GM23338 (cell line): ENCODE measurements at regions not wholly inside any gene's neighbourhood (a gene's known extent, or its start where the extent isn't known, plus 50 kb on each side); places are given as distances from the start of the nearest gene placed in this dataset.

Source experiments
- ATAC-seq: fragments of 200-7000 bp; cut with Tn5 transposase; 3 replicates; pipeline ENCODE4 v1.9.1; 2020
- DNase-seq: peaks from one replicate; pipeline ENCODE4 v3.0.0-alpha.2; 2015; ENCODE audit warnings: low spot score
- H2AFZ ChIP-seq: fragments of 200-600 bp; sonication (generic); 2 replicates; pipeline ENCODE4 v1.8.0; 2016; ENCODE audit warnings: antibody characterized with exemption, mild to moderate bottlenecking, moderate library complexity
- H3F3A ChIP-seq: fragments of 200-600 bp; sonication (generic); replicated peaks from 2 replicates; pipeline ENCODE4 v1.8.0; 2017; ENCODE audit warnings: antibody characterized with exemption, mixed run types, low read depth
- H3K27ac ChIP-seq: fragments of 200-600 bp; sonication (generic); 2 replicates; pipeline ENCODE4 v1.6.1; 2016; ENCODE audit warnings: low read depth
- H3K27me3 ChIP-seq: fragments of 200-600 bp; sonication (generic); 2 replicates; pipeline ENCODE4 v1.8.0; 2016; ENCODE audit warnings: mild to moderate bottlenecking, mixed run types, moderate library complexity; ENCODE audit not compliant: insufficient read depth
- H3K36me3 ChIP-seq: fragments of 200-600 bp; sonication (generic); 2 replicates; pipeline ENCODE4 v1.8.0; 2016; ENCODE audit warnings: mild to moderate bottlenecking; ENCODE audit not compliant: insufficient read depth
- H3K4me1 ChIP-seq: fragments of 200-600 bp; sonication (generic); 2 replicates; pipeline ENCODE4 v1.8.0; 2016; ENCODE audit warnings: mild to moderate bottlenecking, moderate library complexity; ENCODE audit not compliant: insufficient read depth
- H3K4me2 ChIP-seq: fragments of 200-600 bp; sonication (generic); 2 replicates; pipeline ENCODE4 v1.7.1; 2017; ENCODE audit warnings: mixed run types
- H3K4me3 ChIP-seq: fragments of 200-600 bp; sonication (generic); 2 replicates; pipeline ENCODE4 v1.6.1; 2016; ENCODE audit warnings: mixed run types
- H3K79me2 ChIP-seq: fragments of 200-600 bp; sonication (generic); replicated peaks from 2 replicates; pipeline ENCODE4 v1.8.0; 2017; ENCODE audit warnings: mild to moderate bottlenecking; ENCODE audit not compliant: insufficient read depth
- H3K9me2 ChIP-seq: fragments of 200-600 bp; sonication (generic); 2 replicates; pipeline ENCODE4 v1.8.0; 2017; ENCODE audit not compliant: insufficient read depth
- H4K20me1 ChIP-seq: fragments of 200-600 bp; sonication (generic); replicated peaks from 2 replicates; pipeline ENCODE4 v1.8.0; 2017; ENCODE audit warnings: mild to moderate bottlenecking; ENCODE audit not compliant: insufficient read depth
- H3K27ac Mint-ChIP-seq: 2 replicates; pipeline ENCODE4 v1.8.0; 2020; ENCODE audit warnings: inconsistent platforms, mild to moderate bottlenecking, moderate library complexity, mixed read lengths
- H3K27me3 Mint-ChIP-seq: 3 replicates; pipeline ENCODE4 v1.8.0; 2022; ENCODE audit warnings: low read depth, mild to moderate bottlenecking, moderate library complexity, mixed read lengths, inconsistent platforms; ENCODE audit not compliant: insufficient read depth, poor library complexity
- H3K36me3 Mint-ChIP-seq: 3 replicates; pipeline ENCODE4 v1.8.0; 2021; ENCODE audit warnings: low read depth, mild to moderate bottlenecking, inconsistent platforms, moderate library complexity, mixed read lengths
- H3K4me1 Mint-ChIP-seq: 3 replicates; pipeline ENCODE4 v1.8.0; 2020; ENCODE audit warnings: mild to moderate bottlenecking, inconsistent platforms, mixed read lengths
- H3K4me3 Mint-ChIP-seq: 3 replicates; pipeline ENCODE4 v1.8.0; 2021; ENCODE audit warnings: moderate library complexity, mild to moderate bottlenecking, inconsistent platforms, mixed read lengths
- H3K9me3 Mint-ChIP-seq: 3 replicates; pipeline ENCODE4 v1.8.0; 2020; ENCODE audit warnings: moderate library complexity, mild to moderate bottlenecking, inconsistent platforms, mixed read lengths
- CREB1 ChIP-seq: fragments of 250-450 bp; sonication (Bioruptor Pico); IDR thresholded peaks from 2 replicates; pipeline ENCODE4 v1.5.0; 2020; ENCODE audit warnings: low read depth, mild to moderate bottlenecking, moderate library complexity
- EZH2 ChIP-seq: fragments of 200-600 bp; sonication (generic); IDR thresholded peaks from one replicate; pipeline ENCODE4 v1.8.0; 2017; ENCODE audit warnings: antibody characterized with exemption, mild to moderate bottlenecking, low read depth; ENCODE audit not compliant: unreplicated experiment
- EZH2phosphoT487 ChIP-seq: fragments of 200-600 bp; sonication (generic); IDR thresholded peaks from one replicate; pipeline ENCODE4 v1.8.1; 2018; ENCODE audit warnings: antibody characterized with exemption; ENCODE audit not compliant: unreplicated experiment
- JUNB ChIP-seq: IDR thresholded peaks from one replicate; pipeline ENCODE4 v1.6.1; 2016; ENCODE audit warnings: antibody characterized with exemption; ENCODE audit not compliant: unreplicated experiment
- NANOG ChIP-seq: IDR thresholded peaks from 2 replicates; pipeline ENCODE4 v1.6.1; 2016; ENCODE audit warnings: antibody characterized with exemption, borderline replicate concordance
- POLR2AphosphoS5 ChIP-seq: IDR thresholded peaks from 2 replicates; pipeline ENCODE4 v1.6.1; 2016; ENCODE audit warnings: antibody characterized with exemption, low read depth
- STAT1 ChIP-seq: IDR thresholded peaks from one replicate; pipeline ENCODE4 v1.6.1; 2016; ENCODE audit warnings: antibody characterized with exemption; ENCODE audit not compliant: unreplicated experiment
- ZNF114 ChIP-seq: fragments of 250-450 bp; sonication (Bioruptor Pico); IDR thresholded peaks from 2 replicates; pipeline ENCODE4 v1.5.0; 2020; ENCODE audit warnings: mild to moderate bottlenecking, moderate library complexity
- ZNF331 ChIP-seq: fragments of 250-450 bp; sonication (Bioruptor Pico); IDR thresholded peaks from 2 replicates; pipeline ENCODE4 v1.5.0; 2020; ENCODE audit warnings: low read depth, mild to moderate bottlenecking, moderate library complexity
- TF ChIP-seq, protein P1 (sequence below): fragments of 250-450 bp; sonication (Bioruptor Pico); IDR thresholded peaks from 2 replicates; pipeline ENCODE4 v1.5.0; 2020; ENCODE audit warnings: mild to moderate bottlenecking, moderate library complexity
- TF ChIP-seq, protein P2 (sequence below): IDR thresholded peaks from 2 replicates; pipeline ENCODE4 v1.6.1; 2016; ENCODE audit warnings: antibody characterized with exemption
- TF ChIP-seq, protein P3 (sequence below): IDR thresholded peaks from one replicate; pipeline ENCODE4 v1.6.1; 2018; ENCODE audit warnings: antibody characterized with exemption; ENCODE audit not compliant: unreplicated experiment
- TF ChIP-seq, protein P4 (sequence below), 2 experiments: fragments of 200-600 bp in 1 of 2; sonication (generic) in 1 of 2; conservative IDR thresholded peaks; 2 replicates each; pipeline versions ENCODE4 v1.5.1 to v1.6.1; 2016 to 2017; ENCODE audit warnings: antibody characterized with exemption in 2 of 2, low read depth in 2 of 2, mild to moderate bottlenecking in 2 of 2, moderate library complexity in 1 of 2

DNA sequence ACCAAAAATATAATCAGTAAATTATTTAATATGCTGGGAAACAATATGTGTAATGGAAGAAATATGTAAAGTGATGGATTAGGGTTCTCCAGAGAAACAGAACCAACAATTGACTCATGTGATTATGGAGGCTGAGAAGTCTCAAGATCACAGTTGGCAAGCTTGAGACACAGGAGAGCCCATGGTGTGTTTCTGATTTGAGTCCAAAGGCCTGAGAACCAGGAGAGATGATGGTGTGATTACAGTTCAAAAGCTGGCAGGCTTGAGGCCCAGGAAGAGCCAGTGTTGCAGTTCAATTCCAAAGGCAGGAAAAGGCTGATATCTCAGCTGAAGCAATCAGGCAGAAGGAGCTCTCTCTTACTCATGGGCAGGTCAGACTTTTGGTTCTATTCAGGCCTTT is 138.8 kb upstream of the NBPF11 start:
- no peaks in the 10 kb centered on the region for H3K27me3 ChIP-seq
- DNase-seq = no peak
- no peak overlapping the region for H3K4me3 Mint-ChIP-seq
- TF ChIP-seq NANOG = no peak
- TF ChIP-seq EZH2 = no peak
- no peak for TF ChIP-seq JUNB
- TF ChIP-seq, protein P1, sequence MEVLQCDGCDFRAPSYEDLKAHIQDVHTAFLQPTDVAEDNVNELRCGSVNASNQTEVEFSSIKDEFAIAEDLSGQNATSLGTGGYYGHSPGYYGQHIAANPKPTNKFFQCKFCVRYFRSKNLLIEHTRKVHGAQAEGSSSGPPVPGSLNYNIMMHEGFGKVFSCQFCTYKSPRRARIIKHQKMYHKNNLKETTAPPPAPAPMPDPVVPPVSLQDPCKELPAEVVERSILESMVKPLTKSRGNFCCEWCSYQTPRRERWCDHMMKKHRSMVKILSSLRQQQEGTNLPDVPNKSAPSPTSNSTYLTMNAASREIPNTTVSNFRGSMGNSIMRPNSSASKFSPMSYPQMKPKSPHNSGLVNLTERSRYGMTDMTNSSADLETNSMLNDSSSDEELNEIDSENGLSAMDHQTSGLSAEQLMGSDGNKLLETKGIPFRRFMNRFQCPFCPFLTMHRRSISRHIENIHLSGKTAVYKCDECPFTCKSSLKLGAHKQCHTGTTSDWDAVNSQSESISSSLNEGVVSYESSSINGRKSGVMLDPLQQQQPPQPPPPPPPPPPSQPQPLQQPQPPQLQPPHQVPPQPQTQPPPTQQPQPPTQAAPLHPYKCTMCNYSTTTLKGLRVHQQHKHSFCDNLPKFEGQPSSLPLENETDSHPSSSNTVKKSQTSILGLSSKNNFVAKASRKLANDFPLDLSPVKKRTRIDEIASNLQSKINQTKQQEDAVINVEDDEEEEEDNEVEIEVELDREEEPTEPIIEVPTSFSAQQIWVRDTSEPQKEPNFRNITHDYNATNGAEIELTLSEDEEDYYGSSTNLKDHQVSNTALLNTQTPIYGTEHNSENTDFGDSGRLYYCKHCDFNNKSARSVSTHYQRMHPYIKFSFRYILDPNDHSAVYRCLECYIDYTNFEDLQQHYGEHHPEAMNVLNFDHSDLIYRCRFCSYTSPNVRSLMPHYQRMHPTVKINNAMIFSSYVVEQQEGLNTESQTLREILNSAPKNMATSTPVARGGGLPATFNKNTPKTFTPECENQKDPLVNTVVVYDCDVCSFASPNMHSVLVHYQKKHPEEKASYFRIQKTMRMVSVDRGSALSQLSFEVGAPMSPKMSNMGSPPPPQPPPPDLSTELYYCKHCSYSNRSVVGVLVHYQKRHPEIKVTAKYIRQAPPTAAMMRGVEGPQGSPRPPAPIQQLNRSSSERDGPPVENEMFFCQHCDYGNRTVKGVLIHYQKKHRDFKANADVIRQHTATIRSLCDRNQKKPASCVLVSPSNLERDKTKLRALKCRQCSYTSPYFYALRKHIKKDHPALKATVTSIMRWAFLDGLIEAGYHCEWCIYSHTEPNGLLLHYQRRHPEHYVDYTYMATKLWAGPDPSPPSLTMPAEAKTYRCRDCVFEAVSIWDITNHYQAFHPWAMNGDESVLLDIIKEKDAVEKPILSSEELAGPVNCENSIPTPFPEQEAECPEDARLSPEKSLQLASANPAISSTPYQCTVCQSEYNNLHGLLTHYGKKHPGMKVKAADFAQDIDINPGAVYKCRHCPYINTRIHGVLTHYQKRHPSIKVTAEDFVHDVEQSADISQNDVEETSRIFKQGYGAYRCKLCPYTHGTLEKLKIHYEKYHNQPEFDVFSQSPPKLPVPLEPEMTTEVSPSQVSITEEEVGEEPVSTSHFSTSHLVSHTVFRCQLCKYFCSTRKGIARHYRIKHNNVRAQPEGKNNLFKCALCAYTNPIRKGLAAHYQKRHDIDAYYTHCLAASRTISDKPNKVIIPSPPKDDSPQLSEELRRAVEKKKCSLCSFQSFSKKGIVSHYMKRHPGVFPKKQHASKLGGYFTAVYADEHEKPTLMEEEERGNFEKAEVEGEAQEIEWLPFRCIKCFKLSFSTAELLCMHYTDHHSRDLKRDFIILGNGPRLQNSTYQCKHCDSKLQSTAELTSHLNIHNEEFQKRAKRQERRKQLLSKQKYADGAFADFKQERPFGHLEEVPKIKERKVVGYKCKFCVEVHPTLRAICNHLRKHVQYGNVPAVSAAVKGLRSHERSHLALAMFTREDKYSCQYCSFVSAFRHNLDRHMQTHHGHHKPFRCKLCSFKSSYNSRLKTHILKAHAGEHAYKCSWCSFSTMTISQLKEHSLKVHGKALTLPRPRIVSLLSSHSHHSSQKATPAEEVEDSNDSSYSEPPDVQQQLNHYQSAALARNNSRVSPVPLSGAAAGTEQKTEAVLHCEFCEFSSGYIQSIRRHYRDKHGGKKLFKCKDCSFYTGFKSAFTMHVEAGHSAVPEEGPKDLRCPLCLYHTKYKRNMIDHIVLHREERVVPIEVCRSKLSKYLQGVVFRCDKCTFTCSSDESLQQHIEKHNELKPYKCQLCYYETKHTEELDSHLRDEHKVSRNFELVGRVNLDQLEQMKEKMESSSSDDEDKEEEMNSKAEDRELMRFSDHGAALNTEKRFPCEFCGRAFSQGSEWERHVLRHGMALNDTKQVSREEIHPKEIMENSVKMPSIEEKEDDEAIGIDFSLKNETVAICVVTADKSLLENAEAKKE (CRISPR knock-in tag) = no peak
- TF ChIP-seq, protein P2, sequence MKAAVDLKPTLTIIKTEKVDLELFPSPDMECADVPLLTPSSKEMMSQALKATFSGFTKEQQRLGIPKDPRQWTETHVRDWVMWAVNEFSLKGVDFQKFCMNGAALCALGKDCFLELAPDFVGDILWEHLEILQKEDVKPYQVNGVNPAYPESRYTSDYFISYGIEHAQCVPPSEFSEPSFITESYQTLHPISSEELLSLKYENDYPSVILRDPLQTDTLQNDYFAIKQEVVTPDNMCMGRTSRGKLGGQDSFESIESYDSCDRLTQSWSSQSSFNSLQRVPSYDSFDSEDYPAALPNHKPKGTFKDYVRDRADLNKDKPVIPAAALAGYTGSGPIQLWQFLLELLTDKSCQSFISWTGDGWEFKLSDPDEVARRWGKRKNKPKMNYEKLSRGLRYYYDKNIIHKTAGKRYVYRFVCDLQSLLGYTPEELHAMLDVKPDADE = no peak
- no peak for TF ChIP-seq STAT1
- TF ChIP-seq, protein P3, sequence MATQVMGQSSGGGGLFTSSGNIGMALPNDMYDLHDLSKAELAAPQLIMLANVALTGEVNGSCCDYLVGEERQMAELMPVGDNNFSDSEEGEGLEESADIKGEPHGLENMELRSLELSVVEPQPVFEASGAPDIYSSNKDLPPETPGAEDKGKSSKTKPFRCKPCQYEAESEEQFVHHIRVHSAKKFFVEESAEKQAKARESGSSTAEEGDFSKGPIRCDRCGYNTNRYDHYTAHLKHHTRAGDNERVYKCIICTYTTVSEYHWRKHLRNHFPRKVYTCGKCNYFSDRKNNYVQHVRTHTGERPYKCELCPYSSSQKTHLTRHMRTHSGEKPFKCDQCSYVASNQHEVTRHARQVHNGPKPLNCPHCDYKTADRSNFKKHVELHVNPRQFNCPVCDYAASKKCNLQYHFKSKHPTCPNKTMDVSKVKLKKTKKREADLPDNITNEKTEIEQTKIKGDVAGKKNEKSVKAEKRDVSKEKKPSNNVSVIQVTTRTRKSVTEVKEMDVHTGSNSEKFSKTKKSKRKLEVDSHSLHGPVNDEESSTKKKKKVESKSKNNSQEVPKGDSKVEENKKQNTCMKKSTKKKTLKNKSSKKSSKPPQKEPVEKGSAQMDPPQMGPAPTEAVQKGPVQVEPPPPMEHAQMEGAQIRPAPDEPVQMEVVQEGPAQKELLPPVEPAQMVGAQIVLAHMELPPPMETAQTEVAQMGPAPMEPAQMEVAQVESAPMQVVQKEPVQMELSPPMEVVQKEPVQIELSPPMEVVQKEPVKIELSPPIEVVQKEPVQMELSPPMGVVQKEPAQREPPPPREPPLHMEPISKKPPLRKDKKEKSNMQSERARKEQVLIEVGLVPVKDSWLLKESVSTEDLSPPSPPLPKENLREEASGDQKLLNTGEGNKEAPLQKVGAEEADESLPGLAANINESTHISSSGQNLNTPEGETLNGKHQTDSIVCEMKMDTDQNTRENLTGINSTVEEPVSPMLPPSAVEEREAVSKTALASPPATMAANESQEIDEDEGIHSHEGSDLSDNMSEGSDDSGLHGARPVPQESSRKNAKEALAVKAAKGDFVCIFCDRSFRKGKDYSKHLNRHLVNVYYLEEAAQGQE = no peak
- TF ChIP-seq ZNF331 (CRISPR knock-in tag) = no peak
- TF ChIP-seq, protein P4, sequence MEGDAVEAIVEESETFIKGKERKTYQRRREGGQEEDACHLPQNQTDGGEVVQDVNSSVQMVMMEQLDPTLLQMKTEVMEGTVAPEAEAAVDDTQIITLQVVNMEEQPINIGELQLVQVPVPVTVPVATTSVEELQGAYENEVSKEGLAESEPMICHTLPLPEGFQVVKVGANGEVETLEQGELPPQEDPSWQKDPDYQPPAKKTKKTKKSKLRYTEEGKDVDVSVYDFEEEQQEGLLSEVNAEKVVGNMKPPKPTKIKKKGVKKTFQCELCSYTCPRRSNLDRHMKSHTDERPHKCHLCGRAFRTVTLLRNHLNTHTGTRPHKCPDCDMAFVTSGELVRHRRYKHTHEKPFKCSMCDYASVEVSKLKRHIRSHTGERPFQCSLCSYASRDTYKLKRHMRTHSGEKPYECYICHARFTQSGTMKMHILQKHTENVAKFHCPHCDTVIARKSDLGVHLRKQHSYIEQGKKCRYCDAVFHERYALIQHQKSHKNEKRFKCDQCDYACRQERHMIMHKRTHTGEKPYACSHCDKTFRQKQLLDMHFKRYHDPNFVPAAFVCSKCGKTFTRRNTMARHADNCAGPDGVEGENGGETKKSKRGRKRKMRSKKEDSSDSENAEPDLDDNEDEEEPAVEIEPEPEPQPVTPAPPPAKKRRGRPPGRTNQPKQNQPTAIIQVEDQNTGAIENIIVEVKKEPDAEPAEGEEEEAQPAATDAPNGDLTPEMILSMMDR (conservative IDR thresholded peaks at IDR 0.05; ENCODE audit: low read depth in 2 of 2) = no peak
- no peak for TF ChIP-seq POLR2AphosphoS5
- no peak for TF ChIP-seq ZNF114
- no peak for TF ChIP-seq CREB1
- TF ChIP-seq EZH2phosphoT487 = no peak
- H3K79me2 ChIP-seq = no peaks in the 10 kb centered on the region
- no peak overlapping the region for H3K4me2 ChIP-seq
- H2AFZ ChIP-seq = no peak overlapping the region
- H3F3A ChIP-seq = no peaks in the 10 kb centered on the region
- peaks cover 2% of the 10 kb centered on the region for H3K27me3 Mint-ChIP-seq
- ATAC-seq = no peak
- H3K9me3 Mint-ChIP-seq = peaks cover 3% of the 10 kb centered on the region; the same call in 1 of the 3 replicates
- no peaks in the 10 kb centered on the region for H3K4me1 Mint-ChIP-seq
- no peaks in the 10 kb centered on the region for H3K36me3 Mint-ChIP-seq
- H3K27ac ChIP-seq = no peak overlapping the region
- H3K4me3 ChIP-seq = no peak overlapping the region
- no peaks in the 10 kb centered on the region; the same call in 1 of the 2 replicates for H3K36me3 ChIP-seq
- no peaks in the 10 kb centered on the region for H3K9me2 ChIP-seq
- no peaks in the 10 kb centered on the region for H4K20me1 ChIP-seq
- no peaks in the 10 kb centered on the region for H3K4me1 ChIP-seq
- no peak overlapping the region for H3K27ac Mint-ChIP-seq
